Neural cell (in vitro differentiated cells): ENCODE measurements at regions not wholly inside any gene's neighbourhood (a gene's known extent, or its start where the extent isn't known, plus 50 kb on each side); places are given as distances from the start of the nearest gene placed in this dataset.

ENCODE experiments used
- H2AFZ ChIP-seq: fragments of 200-600, 300-800 bp; sonication (generic), shearing (Covaris generic); 2 replicates; pipeline ENCODE4 v1.6.0; 2014; ENCODE audit warnings: low read depth, mild to moderate bottlenecking, antibody characterized with exemption, low read length, moderate library complexity
- H3F3A ChIP-seq: fragments of 200-600 bp; shearing (Covaris generic); 2 replicates; pipeline ENCODE4 v1.6.1; 2016; ENCODE audit warnings: mild to moderate bottlenecking, moderate library complexity, mixed read lengths, antibody characterized with exemption, low read length; ENCODE audit not compliant: insufficient read depth, poor library complexity, severe bottlenecking
- H3K27ac ChIP-seq: fragments of 200-600, 300-800 bp; sonication (generic), shearing (Covaris generic); 2 replicates; pipeline ENCODE4 v1.5.1; 2014; ENCODE audit warnings: mild to moderate bottlenecking, low read length, moderate library complexity
- H3K27me3 ChIP-seq: fragments of 300-800, 200-600 bp; sonication (generic), shearing (Covaris generic); 2 replicates; pipeline ENCODE4 v1.6.0; 2014; ENCODE audit warnings: mild to moderate bottlenecking, low read depth, low read length, moderate library complexity; ENCODE audit not compliant: insufficient read depth
- H3K36me3 ChIP-seq: fragments of 300-800, 200-600 bp; sonication (generic), shearing (Covaris generic); 2 replicates; pipeline ENCODE4 v1.5.1; 2014; ENCODE audit warnings: mild to moderate bottlenecking, antibody characterized with exemption, low read length, moderate library complexity; ENCODE audit not compliant: insufficient read depth
- H3K4me2 ChIP-seq: fragments of 300-800, 200-600 bp; sonication (generic), shearing (Covaris generic); 2 replicates; pipeline ENCODE4 v1.6.0; 2014; ENCODE audit warnings: mild to moderate bottlenecking, low read length
- H3K4me3 ChIP-seq: fragments of 300-800, 200-600 bp; sonication (generic), shearing (Covaris generic); 2 replicates; pipeline ENCODE4 v1.5.1; 2014; ENCODE audit warnings: mild to moderate bottlenecking, low read length, moderate library complexity
- H3K79me2 ChIP-seq: fragments of 200-600 bp; shearing (Covaris generic); replicated peaks from 2 replicates; pipeline ENCODE4 v1.6.0; 2014; ENCODE audit warnings: mild to moderate bottlenecking, low read length, moderate library complexity; ENCODE audit not compliant: insufficient read depth
- H3K9ac ChIP-seq: fragments of 300-800, 200-600 bp; sonication (generic), shearing (Covaris generic); 2 replicates; pipeline ENCODE4 v1.6.1; 2016; ENCODE audit warnings: mild to moderate bottlenecking, low read length, mixed read lengths
- H3K9me2 ChIP-seq: fragments of 200-600 bp; shearing (Covaris generic); 2 replicates; pipeline ENCODE4 v1.6.1; 2016; ENCODE audit warnings: mild to moderate bottlenecking, low read length, mixed read lengths; ENCODE audit not compliant: insufficient read depth
- H3K9me3 ChIP-seq: fragments of 200-600, 300-800 bp; sonication (generic), shearing (Covaris generic); 2 replicates; pipeline ENCODE4 v1.6.1; 2016; ENCODE audit warnings: mild to moderate bottlenecking, mixed run types, low read length, moderate library complexity, mixed read lengths
- H4K20me1 ChIP-seq: fragments of 200-600 bp; shearing (Covaris generic); 2 replicates; pipeline ENCODE4 v1.6.1; 2016; ENCODE audit warnings: mild to moderate bottlenecking, mixed run types; ENCODE audit not compliant: insufficient read depth
- CTCF ChIP-seq: fragments of 450-650 bp; IDR thresholded peaks from 2 replicates; pipeline ENCODE4 v1.5.1; 2014; ENCODE audit warnings: antibody characterized with exemption, mild to moderate bottlenecking, moderate library complexity; ENCODE audit not compliant: poor library complexity, severe bottlenecking
- EP300 ChIP-seq: fragments of 450-650 bp; conservative IDR thresholded peaks from 2 replicates; pipeline ENCODE4 v1.6.1; 2014; ENCODE audit warnings: antibody characterized with exemption, mild to moderate bottlenecking, moderate library complexity; ENCODE audit not compliant: poor library complexity, severe bottlenecking
- EZH2 ChIP-seq: fragments of 200-600, 300-800 bp; shearing (Covaris generic), sonication (generic); IDR thresholded peaks from 2 replicates; pipeline ENCODE4 v1.6.1; 2014; ENCODE audit warnings: antibody characterized with exemption, low read length, borderline replicate concordance, mild to moderate bottlenecking; ENCODE audit not compliant: insufficient read depth, poor library complexity, severe bottlenecking
- MXI1 ChIP-seq: fragments of 450-650 bp; conservative IDR thresholded peaks from 2 replicates; pipeline ENCODE4 v1.6.1; 2014; ENCODE audit warnings: antibody characterized with exemption, mild to moderate bottlenecking; ENCODE audit not compliant: poor library complexity, severe bottlenecking
- POLR2AphosphoS5 ChIP-seq: IDR thresholded peaks from 2 replicates; pipeline ENCODE4 v1.6.1; 2012
- RAD21 ChIP-seq: fragments of 450-650 bp; conservative IDR thresholded peaks from 2 replicates; pipeline ENCODE4 v1.6.1; 2014; ENCODE audit warnings: antibody characterized with exemption, mild to moderate bottlenecking, moderate library complexity
- REST ChIP-seq: IDR thresholded peaks from 2 replicates; pipeline ENCODE4 v1.6.1; 2012; ENCODE audit warnings: borderline replicate concordance
- SMC3 ChIP-seq: fragments of 450-650 bp; conservative IDR thresholded peaks from 2 replicates; pipeline ENCODE4 v1.6.1; 2014; ENCODE audit warnings: antibody characterized with exemption, mild to moderate bottlenecking, moderate library complexity; ENCODE audit not compliant: poor library complexity
- TAF1 ChIP-seq: IDR thresholded peaks from 2 replicates; pipeline ENCODE4 v1.6.1; 2012; ENCODE audit warnings: low read depth

- Histone ChIP-seq H2AFZ (no peak overlapping the region), H3F3A (peaks cover 7% of the 10 kb centered on the region), H3K4me2 (no peak overlapping the region), H3K9me3 (no peaks in the 10 kb centered on the region), H3K79me2 (no peaks in the 10 kb centered on the region), H3K9me2 (no peaks in the 10 kb centered on the region), H3K36me3 (no peaks in the 10 kb centered on the region), H3K9ac (no peak overlapping the region), H3K27me3 (no peaks in the 10 kb centered on the region), H3K27ac (no peak overlapping the region), H4K20me1 (no peaks in the 10 kb centered on the region), H3K4me3 (no peak overlapping the region)
- no peak for TF ChIP-seq EZH2
- no peak for TF ChIP-seq SMC3
- no peak for TF ChIP-seq TAF1
Measured at GRCh38 chr22:27307545-27308247, 493.9 kb downstream of the MN1 start.

GRCh38 chr22:27308513-27308912, 493.0 kb downstream of the MN1 start:
- Histone ChIP-seq H3K9me2 (no peaks in the 10 kb centered on the region), H3K36me3 (no peaks in the 10 kb centered on the region), H3K27ac (no peak overlapping the region), H3K27me3 (no peaks in the 10 kb centered on the region), H3K4me3 (no peak overlapping the region), H3K79me2 (no peaks in the 10 kb centered on the region), H3K9me3 (no peaks in the 10 kb centered on the region), H3K4me2 (no peak overlapping the region), H4K20me1 (no peaks in the 10 kb centered on the region), H3F3A (peaks cover 7% of the 10 kb centered on the region), H3K9ac (no peak overlapping the region), H2AFZ (no peak overlapping the region)
- TF ChIP-seq MXI1, result no peak
- no peak for TF ChIP-seq CTCF
- no peak for TF ChIP-seq SMC3
- no peak for TF ChIP-seq RAD21
- TF ChIP-seq TAF1, result no peak
- TF ChIP-seq EZH2, result no peak
- TF ChIP-seq EP300, result no peak
- no peak for TF ChIP-seq POLR2AphosphoS5
- no peak for TF ChIP-seq REST
